Activated B cell treated with CpG ODN at 0.5 μM for 24 hours (primary cell): ENCODE measurements at regions not wholly inside any gene's neighbourhood (a gene's known extent, or its start where the extent isn't known, plus 50 kb on each side); places are given as distances from the start of the nearest gene placed in this dataset.

Experiments used
- ATAC-seq: fragments of 200-7000 bp; cut with Tn5 transposase; one replicate; pipeline ENCODE4 v1.10.0; 2021; ENCODE audit warnings: low read depth, mild to moderate bottlenecking, moderate library complexity
- CTCF ChIA-PET: fragments of 350-600 bp; sonication (Branson Sonifier 250); formaldehyde crosslinking; loops from one replicate; lab custom pipeline; 2021; ENCODE audit warnings: antibody characterized with exemption; lab: Charles Lee
- POLR2A ChIA-PET: fragments of 350-600 bp; sonication (Branson Sonifier 250); formaldehyde crosslinking; loops from one replicate; lab custom pipeline; 2021; ENCODE audit warnings: antibody characterized with exemption; lab: Charles Lee
- DNase-seq: peaks from one replicate; pipeline ENCODE4 v3.0.0; 2022
- H3K27ac Mint-ChIP-seq: one replicate; pipeline ENCODE4 v1.8.0; 2020; ENCODE audit warnings: mixed read lengths
- H3K27me3 Mint-ChIP-seq: one replicate; pipeline ENCODE4 v1.8.0; 2021; ENCODE audit warnings: mixed read lengths
- H3K36me3 Mint-ChIP-seq: one replicate; pipeline ENCODE4 v1.8.0; 2021; ENCODE audit warnings: low read depth, mixed read lengths
- H3K4me1 Mint-ChIP-seq: one replicate; pipeline ENCODE4 v1.8.0; 2021; ENCODE audit warnings: mixed read lengths
- H3K4me3 Mint-ChIP-seq: one replicate; pipeline ENCODE4 v1.8.0; 2020; ENCODE audit warnings: mild to moderate bottlenecking, mixed read lengths
- H3K9me3 Mint-ChIP-seq: one replicate; pipeline ENCODE4 v1.8.0; 2020; ENCODE audit warnings: mixed read lengths
- CTCF ChIP-seq: fragments of 200-600 bp; IDR thresholded peaks from one replicate; pipeline ENCODE4 v1.8.0; 2022; ENCODE audit warnings: antibody characterized with exemption, mild to moderate bottlenecking
- intact Hi-C: fragments of 100-400 bp; cut with micrococcal nuclease; formaldehyde crosslinking; loops from one replicate; pipeline ENCODE4 v1.15.1; 2024

DNA sequence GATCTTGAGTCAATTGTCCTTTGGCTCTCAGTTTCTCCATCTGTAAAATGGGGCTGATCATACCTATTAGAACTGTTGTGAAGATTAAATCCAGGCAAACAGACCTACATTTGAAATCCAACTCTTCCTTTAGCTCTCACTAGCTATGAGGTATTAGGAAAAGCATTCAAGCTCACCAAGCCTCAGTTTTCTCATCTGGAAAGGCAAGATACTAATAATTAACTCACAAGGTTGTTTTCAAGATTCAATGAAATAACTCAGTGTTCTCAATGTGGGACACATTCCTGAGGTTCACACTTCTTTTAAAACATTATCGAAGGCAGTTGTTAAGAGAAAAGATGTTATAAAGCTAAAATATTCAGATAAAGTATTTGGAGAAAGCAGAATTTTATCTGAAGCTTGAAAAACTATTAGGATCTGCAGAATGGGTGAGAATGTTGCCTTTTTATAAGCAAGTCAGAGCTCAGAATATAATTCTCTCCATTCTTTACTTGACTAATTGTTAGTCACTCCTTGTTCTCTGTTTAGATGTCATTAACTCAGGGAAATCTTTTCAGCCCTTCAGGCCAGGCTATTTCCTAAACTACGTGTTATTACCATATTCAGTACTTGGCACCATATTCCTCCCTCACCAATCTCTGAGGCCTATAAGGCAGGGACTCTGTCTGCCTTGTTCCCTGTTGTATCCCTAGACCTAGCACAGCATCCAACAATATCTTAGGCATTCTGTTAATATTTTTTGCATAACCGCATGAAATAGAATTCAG is 72.0 kb upstream of the VAV3 start:
- intact Hi-C loops: no loop called here
- H3K27ac Mint-ChIP-seq: no peak overlapping the region

GRCh38 chr1:108034396-108034795 is 69.4 kb upstream of the VAV3 start:
- H3K4me3 Mint-ChIP-seq: no peak overlapping the region
- intact Hi-C loops: no loop called here
- ATAC-seq (no peak), DNase-seq (no peak)
- H3K4me1 Mint-ChIP-seq: no peaks in the 10 kb centered on the region
- no peaks in the 10 kb centered on the region for H3K27me3 Mint-ChIP-seq
- ChIA-PET POLR2A (no interaction called here), CTCF (interaction anchor here (1.6 kb wide), 1 partner anchor 91 kb away, joined by 4 read pairs; no protein-coding TSS in a partner anchor)
- H3K9me3 Mint-ChIP-seq: no peaks in the 10 kb centered on the region
- no peak for TF ChIP-seq CTCF
- H3K27ac Mint-ChIP-seq: no peak overlapping the region
- H3K36me3 Mint-ChIP-seq: no peaks in the 10 kb centered on the region

More for the DNA sequence above, 72.0 kb upstream of the VAV3 start:
- no peak for TF ChIP-seq CTCF
- CTCF ChIA-PET: no interaction called here
- ATAC-seq (no peak), DNase-seq (no peak)
- H3K4me1 Mint-ChIP-seq: peaks cover 13% of the 10 kb centered on the region
- H3K27me3 Mint-ChIP-seq: no peaks in the 10 kb centered on the region
- POLR2A ChIA-PET: no interaction called here
- H3K36me3 Mint-ChIP-seq: no peaks in the 10 kb centered on the region
- H3K9me3 Mint-ChIP-seq: no peaks in the 10 kb centered on the region
- H3K4me3 Mint-ChIP-seq: no peak overlapping the region

DNA sequence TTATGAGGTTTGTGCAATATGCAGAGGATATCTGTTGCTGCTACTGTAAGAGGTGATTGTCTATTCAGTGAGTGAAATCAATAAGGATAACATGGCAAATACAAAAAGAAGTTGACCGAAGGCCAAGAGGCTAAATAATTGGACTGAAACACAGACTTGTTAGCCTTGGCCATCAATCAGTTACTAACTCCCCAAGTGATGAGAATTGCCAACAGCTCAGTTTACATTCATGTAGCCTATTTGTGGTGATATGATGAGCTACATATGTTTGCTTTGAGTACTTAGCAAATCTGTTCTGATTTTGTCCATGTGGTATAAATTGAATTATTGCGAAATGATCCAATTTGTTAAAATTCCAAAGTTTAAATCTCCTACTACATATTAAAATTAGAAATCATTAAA is 68.6 kb upstream of the VAV3 start:
- ATAC-seq: no peak
- Mint-ChIP-seq H3K4me1 (peaks cover 4% of the 10 kb centered on the region), H3K27ac (no peak overlapping the region), H3K27me3 (no peaks in the 10 kb centered on the region), H3K4me3 (no peak overlapping the region), H3K9me3 (no peaks in the 10 kb centered on the region), H3K36me3 (no peaks in the 10 kb centered on the region)
- intact Hi-C loops: no loop called here
- ChIA-PET CTCF (no interaction called here), POLR2A (no interaction called here)
- DNase-seq: no peak
- TF ChIP-seq CTCF: no peak

GRCh38 chr1:108028841-108029388 is 63.9 kb upstream of the VAV3 start:
- no peak for DNase-seq
- Mint-ChIP-seq H3K27ac (no peak overlapping the region), H3K9me3 (no peaks in the 10 kb centered on the region), H3K36me3 (no peaks in the 10 kb centered on the region), H3K4me1 (peaks cover 13% of the 10 kb centered on the region), H3K27me3 (no peaks in the 10 kb centered on the region), H3K4me3 (no peak overlapping the region)
- TF ChIP-seq CTCF: no peak
- CTCF ChIA-PET: interaction anchor here (1.5 kb wide), 1 partner anchor 97 kb away, joined by 4 read pairs; no protein-coding TSS in a partner anchor
- ATAC-seq: no peak
- intact Hi-C loops: loop anchor here (5.0 kb wide), 1 partner anchor 47 kb away; no protein-coding TSS in a partner anchor
- POLR2A ChIA-PET: interaction anchor here (0.6 kb wide), 1 partner anchor 75 kb away, joined by 3 read pairs; no protein-coding TSS in a partner anchor

DNA sequence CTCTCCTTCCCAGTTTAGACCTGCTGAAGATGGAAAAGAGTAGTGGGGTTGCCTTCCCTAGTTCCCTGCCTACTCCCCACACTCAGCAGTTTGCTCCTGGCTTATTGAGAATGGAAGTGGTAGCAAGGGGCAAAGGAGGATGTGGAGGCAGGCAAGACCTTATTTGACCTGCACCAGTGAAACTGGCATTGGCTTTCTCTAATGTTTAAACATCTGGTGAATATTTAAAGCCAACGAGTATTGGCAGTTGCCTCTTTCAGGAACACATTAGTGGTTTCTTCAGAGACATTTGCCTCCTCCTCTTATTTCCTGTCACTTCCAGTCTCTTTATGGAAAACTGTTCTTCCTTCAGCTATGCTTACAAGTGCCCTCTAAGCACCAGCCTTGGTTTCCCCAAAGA is 62.4 kb upstream of the VAV3 start:
- no peak for ATAC-seq
- POLR2A ChIA-PET: no interaction called here
- Mint-ChIP-seq H3K27ac (no peak overlapping the region), H3K4me3 (no peak overlapping the region), H3K4me1 (peaks cover 13% of the 10 kb centered on the region), H3K9me3 (no peaks in the 10 kb centered on the region), H3K36me3 (no peaks in the 10 kb centered on the region), H3K27me3 (no peaks in the 10 kb centered on the region)
- intact Hi-C loops: loop anchor here (5.0 kb wide), 1 partner anchor 45 kb away; no protein-coding TSS in a partner anchor
- no peak for TF ChIP-seq CTCF
- no peak for DNase-seq
- CTCF ChIA-PET: interaction anchor here (1.1 to 1.5 kb wide), 2 partner anchors 98 to 245 kb away, joined by 3 to 4 read pairs; no protein-coding TSS in a partner anchor
